B cell (primary cell): ENCODE measurements at regions not wholly inside any gene's neighbourhood (a gene's known extent, or its start where the extent isn't known, plus 50 kb on each side); places are given as distances from the start of the nearest gene placed in this dataset.

ENCODE experiments used
- ATAC-seq: fragments of 200-7000 bp; cut with Tn5 transposase; one replicate; pipeline ENCODE4 v1.10.0; 2021; ENCODE audit warnings: low read depth, mild to moderate bottlenecking, moderate number of reproducible peaks, moderate library complexity
- CTCF ChIA-PET: fragments of 350-600 bp; sonication (Branson Sonifier 250); formaldehyde crosslinking; loops from one replicate; lab custom pipeline; 2021; ENCODE audit warnings: antibody characterized with exemption, inconsistent platforms; lab: Charles Lee
- POLR2A ChIA-PET: fragments of 350-600 bp; sonication (Branson Sonifier 250); formaldehyde crosslinking; loops from one replicate; lab custom pipeline; 2021; ENCODE audit warnings: antibody characterized with exemption; lab: Charles Lee
- DNase-seq: peaks from one replicate; pipeline ENCODE4 v3.0.0; 2013
- H2AFZ ChIP-seq: 2 replicates; pipeline ENCODE4 v1.6.1; 2012; ENCODE audit warnings: mild to moderate bottlenecking, low read depth, low read length; ENCODE audit not compliant: insufficient read depth, poor library complexity, severe bottlenecking
- H3K27ac ChIP-seq, 2 donors: 1 replicate in 1 of 2; 2 replicates in 1 of 2; pipeline ENCODE4 v1.5.1; 2012 to 2013; ENCODE audit warnings: low read length in 2 of 2, mild to moderate bottlenecking in 2 of 2, moderate library complexity in 1 of 2
- H3K27me3 ChIP-seq, 4 experiments: fragments of 200-600 bp in 1 of 4; sonication (generic) in 1 of 4; replicated peaks in 1 of 4; 1 replicate in 2 of 4; 2 replicates in 2 of 4; pipeline versions ENCODE4 v1.6.1 to v1.7.0; 2013 to 2016; ENCODE audit warnings: low read length in 3 of 4, mild to moderate bottlenecking in 2 of 4, mixed read lengths in 1 of 4, moderate library complexity in 1 of 4; ENCODE audit not compliant: insufficient read depth in 4 of 4, control insufficient read depth in 3 of 4; ENCODE audit errors: control extremely low read depth in 1 of 4
- H3K36me3 ChIP-seq, 2 experiments: replicated peaks in 1 of 2; 1 replicate in 1 of 2; 2 replicates in 1 of 2; pipeline versions ENCODE4 v1.6.1 to v1.7.1; 2013; ENCODE audit warnings: low read length in 1 of 2; ENCODE audit not compliant: insufficient read depth in 2 of 2, control insufficient read depth in 1 of 2; ENCODE audit errors: control extremely low read depth in 1 of 2, extremely low read depth in 1 of 2
- H3K4me1 ChIP-seq, 2 donors: fragments of 200-600 bp in 1 of 2; sonication (generic) in 1 of 2; 1 replicate in 1 of 2; 2 replicates in 1 of 2; pipeline versions ENCODE4 v1.5.1 to v1.6.1; 2013 to 2017; ENCODE audit warnings: low read length in 2 of 2; ENCODE audit not compliant: control insufficient read depth in 2 of 2, insufficient read depth in 2 of 2
- H3K4me2 ChIP-seq: replicated peaks from 2 replicates; pipeline ENCODE3; 2012; ENCODE audit warnings: mild to moderate bottlenecking, low read depth, low read length; ENCODE audit not compliant: poor library complexity, severe bottlenecking
- H3K4me3 ChIP-seq, 5 experiments: fragments of 200-600 bp in 1 of 5; sonication (generic) in 1 of 5; 1 replicate in 3 of 5; 2 replicates in 2 of 5; pipeline versions ENCODE4 v1.5.1 to v1.7.0; 2011 to 2016; ENCODE audit warnings: low read length in 4 of 5, mild to moderate bottlenecking in 4 of 5, low read depth in 2 of 5, control low read depth in 1 of 5, moderate library complexity in 1 of 5; ENCODE audit not compliant: insufficient read depth in 1 of 5; ENCODE audit errors: control extremely low read depth in 1 of 5, extremely low read depth in 1 of 5
- H3K79me2 ChIP-seq: fragments of 200-600 bp; sonication (generic); one replicate; pipeline ENCODE4 v1.6.0; 2016; ENCODE audit warnings: low read length; ENCODE audit not compliant: control insufficient read depth, insufficient read depth
- H3K9ac ChIP-seq: fragments of 200-600 bp; sonication (generic); 2 replicates; pipeline ENCODE4 v1.6.1; 2017; ENCODE audit warnings: mild to moderate bottlenecking, low read length, moderate library complexity
- H3K9me3 ChIP-seq, 3 donors: one replicate each; pipeline versions ENCODE4 v1.6.1 to v1.7.1; 2013; ENCODE audit warnings: low read length in 2 of 3; ENCODE audit not compliant: control insufficient read depth in 2 of 3, insufficient read depth in 1 of 3; ENCODE audit errors: control extremely low read depth in 1 of 3
- H4K20me1 ChIP-seq: 2 replicates; pipeline ENCODE4 v1.6.0; 2012; ENCODE audit warnings: mild to moderate bottlenecking, low read length; ENCODE audit not compliant: insufficient read depth, control insufficient read depth, poor library complexity, severe bottlenecking
- H3K27ac Mint-ChIP-seq: one replicate; pipeline ENCODE4 v1.8.0; 2021; ENCODE audit warnings: mixed read lengths
- H3K27me3 Mint-ChIP-seq: one replicate; pipeline ENCODE4 v1.8.0; 2021; ENCODE audit warnings: mixed read lengths
- H3K4me1 Mint-ChIP-seq: one replicate; pipeline ENCODE4 v1.8.0; 2021; ENCODE audit warnings: mixed read lengths
- H3K4me3 Mint-ChIP-seq: one replicate; pipeline ENCODE4 v1.8.0; 2021; ENCODE audit warnings: mixed read lengths
- H3K9me3 Mint-ChIP-seq: one replicate; pipeline ENCODE4 v1.8.0; 2022; ENCODE audit warnings: mixed read lengths; ENCODE audit not compliant: insufficient read depth
- EZH2 ChIP-seq: IDR thresholded peaks from 2 replicates; pipeline ENCODE4 v1.6.1; 2012; ENCODE audit warnings: borderline replicate concordance, low read depth, mild to moderate bottlenecking, moderate library complexity, low read length; ENCODE audit not compliant: insufficient read depth, poor library complexity, severe bottlenecking
- WGBS: methylation state at CpG from one replicate; pipeline ENCODE4 v1.1.5; 2013; ENCODE audit warnings: missing lambda C conversion rate; ENCODE audit not compliant: insufficient coverage; 5-methylcytosine and 5-hydroxymethylcytosine counted together
- intact Hi-C: fragments of 100-400 bp; cut with micrococcal nuclease; formaldehyde crosslinking; loops from one replicate; pipeline ENCODE4 v1.10.0; 2022
- TF ChIP-seq, protein P1 (sequence below): fragments of 200-600 bp; IDR thresholded peaks from one replicate; pipeline ENCODE4 v1.8.0; 2022; ENCODE audit warnings: antibody characterized with exemption, mild to moderate bottlenecking

DNA sequence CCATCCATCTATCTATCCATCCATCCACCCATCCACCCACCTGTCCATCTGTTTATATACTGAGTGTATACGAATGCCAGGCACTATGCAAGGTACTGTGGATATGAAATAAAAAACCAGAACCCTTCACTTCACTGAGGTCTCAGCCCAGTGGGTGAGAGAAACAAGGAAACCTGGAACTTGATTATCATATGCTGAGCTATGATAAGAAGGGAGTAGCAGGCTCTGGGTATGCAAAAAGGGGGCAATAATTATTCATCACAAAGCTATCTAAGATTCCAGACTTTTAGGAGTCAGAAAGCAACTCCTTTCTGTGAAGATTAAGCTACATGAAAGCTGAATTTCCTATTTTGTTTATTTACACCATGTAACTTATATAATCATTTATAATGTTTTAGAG lies 327.7 kb upstream of the IL12A start:
- intact Hi-C loops = no loop called here
- DNase-seq (no peak), ATAC-seq (no peak)
- Histone ChIP-seq H3K27ac (no peak overlapping the region), H3K4me3 (no peak overlapping the region), H3K79me2 (no peaks in the 10 kb centered on the region), H3K4me2 (no peak overlapping the region), H3K9ac (no peak overlapping the region), H3K9me3 (peaks cover 0 to 2% (median 0%) of the 10 kb centered on the region in 3 donors), H4K20me1 (no peaks in the 10 kb centered on the region), H3K27me3 (no peaks in the 10 kb centered on the region), H2AFZ (no peak overlapping the region), H3K36me3 (no peaks in the 10 kb centered on the region), H3K4me1 (no peaks in the 10 kb centered on the region)
- POLR2A ChIA-PET = no interaction called here
- peaks cover 3% of the 10 kb centered on the region for H3K9me3 Mint-ChIP-seq
- no CpG with 5 or more reads among the region's 1 CpG for WGBS
- H3K27me3 Mint-ChIP-seq = no peaks in the 10 kb centered on the region
- no peaks in the 10 kb centered on the region for H3K4me1 Mint-ChIP-seq
- H3K27ac Mint-ChIP-seq = no peak overlapping the region
- no peak overlapping the region for H3K4me3 Mint-ChIP-seq
- CTCF ChIA-PET = no interaction called here
- TF ChIP-seq EZH2 = no peak
- TF ChIP-seq, protein P1, sequence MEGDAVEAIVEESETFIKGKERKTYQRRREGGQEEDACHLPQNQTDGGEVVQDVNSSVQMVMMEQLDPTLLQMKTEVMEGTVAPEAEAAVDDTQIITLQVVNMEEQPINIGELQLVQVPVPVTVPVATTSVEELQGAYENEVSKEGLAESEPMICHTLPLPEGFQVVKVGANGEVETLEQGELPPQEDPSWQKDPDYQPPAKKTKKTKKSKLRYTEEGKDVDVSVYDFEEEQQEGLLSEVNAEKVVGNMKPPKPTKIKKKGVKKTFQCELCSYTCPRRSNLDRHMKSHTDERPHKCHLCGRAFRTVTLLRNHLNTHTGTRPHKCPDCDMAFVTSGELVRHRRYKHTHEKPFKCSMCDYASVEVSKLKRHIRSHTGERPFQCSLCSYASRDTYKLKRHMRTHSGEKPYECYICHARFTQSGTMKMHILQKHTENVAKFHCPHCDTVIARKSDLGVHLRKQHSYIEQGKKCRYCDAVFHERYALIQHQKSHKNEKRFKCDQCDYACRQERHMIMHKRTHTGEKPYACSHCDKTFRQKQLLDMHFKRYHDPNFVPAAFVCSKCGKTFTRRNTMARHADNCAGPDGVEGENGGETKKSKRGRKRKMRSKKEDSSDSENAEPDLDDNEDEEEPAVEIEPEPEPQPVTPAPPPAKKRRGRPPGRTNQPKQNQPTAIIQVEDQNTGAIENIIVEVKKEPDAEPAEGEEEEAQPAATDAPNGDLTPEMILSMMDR = no peak

DNA sequence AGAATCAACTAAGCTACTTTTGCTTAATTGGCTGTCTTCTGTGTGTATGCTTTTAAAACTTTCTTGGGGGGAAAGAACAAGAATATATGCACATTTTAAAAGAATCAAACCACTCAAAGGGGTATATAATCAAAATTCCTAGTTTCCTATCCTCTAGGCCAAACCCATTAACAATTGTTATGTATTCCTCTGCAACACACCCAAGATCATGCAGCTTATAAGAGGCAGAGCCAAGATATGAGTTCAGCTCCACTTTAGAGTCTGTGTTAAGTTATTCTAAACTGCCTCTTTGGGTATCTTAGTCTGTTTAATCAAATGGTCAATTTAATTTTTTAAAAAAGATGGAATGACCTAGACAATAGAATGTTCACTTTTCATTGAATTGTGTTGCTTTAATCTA lies 326.1 kb upstream of the IL12A start:
- TF ChIP-seq, protein P1 = no peak
- no peak for TF ChIP-seq EZH2
- CTCF ChIA-PET = no interaction called here
- DNase-seq = no peak
- Histone ChIP-seq H3K9me3 (peaks cover 0 to 5% (median 0%) of the 10 kb centered on the region in 3 donors), H3K4me1 (no peaks in the 10 kb centered on the region), H3K27ac (no peak overlapping the region), H3K4me2 (no peak overlapping the region), H4K20me1 (no peaks in the 10 kb centered on the region), H2AFZ (no peak overlapping the region), H3K36me3 (no peaks in the 10 kb centered on the region), H3K27me3 (no peaks in the 10 kb centered on the region), H3K9ac (no peak overlapping the region), H3K4me3 (no peak overlapping the region), H3K79me2 (no peaks in the 10 kb centered on the region)
- no peak overlapping the region for H3K4me3 Mint-ChIP-seq
- no peak for ATAC-seq
- H3K4me1 Mint-ChIP-seq = no peaks in the 10 kb centered on the region
- peaks cover 3% of the 10 kb centered on the region for H3K9me3 Mint-ChIP-seq
- H3K27me3 Mint-ChIP-seq = no peaks in the 10 kb centered on the region
- intact Hi-C loops = no loop called here
- POLR2A ChIA-PET = no interaction called here
- no peak overlapping the region for H3K27ac Mint-ChIP-seq
